LNCAP (cell line): ENCODE measurements at regions not wholly inside any gene's neighbourhood (a gene's known extent, or its start where the extent isn't known, plus 50 kb on each side); places are given as distances from the start of the nearest gene placed in this dataset.
A peak's percentile ranks its signal among the peaks of the same experiment; 100 is the strongest.

Experiments used
- TF ChIP-seq, protein P1 (sequence below): fragments of 450-650 bp; IDR thresholded peaks from 2 replicates; pipeline ENCODE4 v1.5.1; 2017; ENCODE audit warnings: mild to moderate bottlenecking

DNA sequence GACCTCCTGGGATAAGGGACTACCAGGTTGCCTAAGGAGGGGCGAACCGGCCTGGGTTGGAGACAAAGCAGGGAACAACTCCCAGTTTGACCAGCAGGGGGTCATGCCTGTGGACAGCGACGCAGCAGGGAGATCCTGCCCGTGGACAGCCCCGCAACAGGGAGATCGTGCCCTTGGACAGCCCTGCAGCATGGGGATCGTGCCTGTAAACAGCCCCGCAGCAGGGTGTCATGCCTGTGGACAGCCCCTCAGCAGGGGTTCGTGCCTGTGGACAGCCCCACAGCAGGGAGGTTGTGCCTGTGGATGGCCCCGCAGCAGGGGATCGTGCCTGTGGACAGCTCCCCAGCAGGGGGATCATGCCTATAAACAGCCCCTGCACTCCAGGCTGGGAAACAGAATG, 2213.2 kb upstream of the DEFB115 start:
- TF ChIP-seq, protein P1, sequence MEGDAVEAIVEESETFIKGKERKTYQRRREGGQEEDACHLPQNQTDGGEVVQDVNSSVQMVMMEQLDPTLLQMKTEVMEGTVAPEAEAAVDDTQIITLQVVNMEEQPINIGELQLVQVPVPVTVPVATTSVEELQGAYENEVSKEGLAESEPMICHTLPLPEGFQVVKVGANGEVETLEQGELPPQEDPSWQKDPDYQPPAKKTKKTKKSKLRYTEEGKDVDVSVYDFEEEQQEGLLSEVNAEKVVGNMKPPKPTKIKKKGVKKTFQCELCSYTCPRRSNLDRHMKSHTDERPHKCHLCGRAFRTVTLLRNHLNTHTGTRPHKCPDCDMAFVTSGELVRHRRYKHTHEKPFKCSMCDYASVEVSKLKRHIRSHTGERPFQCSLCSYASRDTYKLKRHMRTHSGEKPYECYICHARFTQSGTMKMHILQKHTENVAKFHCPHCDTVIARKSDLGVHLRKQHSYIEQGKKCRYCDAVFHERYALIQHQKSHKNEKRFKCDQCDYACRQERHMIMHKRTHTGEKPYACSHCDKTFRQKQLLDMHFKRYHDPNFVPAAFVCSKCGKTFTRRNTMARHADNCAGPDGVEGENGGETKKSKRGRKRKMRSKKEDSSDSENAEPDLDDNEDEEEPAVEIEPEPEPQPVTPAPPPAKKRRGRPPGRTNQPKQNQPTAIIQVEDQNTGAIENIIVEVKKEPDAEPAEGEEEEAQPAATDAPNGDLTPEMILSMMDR = peak; percentile 39; the same call in 1 of the 2 replicates

DNA sequence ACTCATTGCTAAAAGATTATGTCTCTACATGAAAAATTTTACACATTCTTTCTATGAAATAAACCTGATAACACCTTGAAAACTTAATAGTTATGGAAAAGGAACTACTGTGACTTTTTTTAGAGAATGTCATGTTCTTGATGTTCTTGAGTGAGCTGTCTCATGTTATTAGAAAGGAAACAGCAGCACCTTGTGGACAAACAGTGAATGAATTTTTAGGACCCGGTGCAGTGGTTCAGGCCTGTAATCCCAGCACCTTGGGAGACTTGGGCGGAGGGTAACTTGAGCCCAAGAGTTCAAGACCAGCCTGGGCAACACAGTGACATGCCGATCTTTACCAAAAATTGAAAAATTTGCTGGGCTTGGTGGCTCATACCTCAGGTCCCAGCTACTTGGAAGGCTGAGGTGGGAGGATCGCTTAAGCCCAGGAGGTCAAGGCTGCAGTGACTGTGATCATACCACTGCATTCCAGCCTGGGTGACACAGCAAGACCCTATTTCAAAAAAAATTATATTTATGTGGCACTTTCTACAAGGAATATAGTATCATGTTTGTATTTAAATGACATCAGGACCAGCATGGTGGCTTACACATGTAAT, 2207.4 kb upstream of the DEFB115 start:
- TF ChIP-seq, protein P1 = peak; percentile 61

DNA sequence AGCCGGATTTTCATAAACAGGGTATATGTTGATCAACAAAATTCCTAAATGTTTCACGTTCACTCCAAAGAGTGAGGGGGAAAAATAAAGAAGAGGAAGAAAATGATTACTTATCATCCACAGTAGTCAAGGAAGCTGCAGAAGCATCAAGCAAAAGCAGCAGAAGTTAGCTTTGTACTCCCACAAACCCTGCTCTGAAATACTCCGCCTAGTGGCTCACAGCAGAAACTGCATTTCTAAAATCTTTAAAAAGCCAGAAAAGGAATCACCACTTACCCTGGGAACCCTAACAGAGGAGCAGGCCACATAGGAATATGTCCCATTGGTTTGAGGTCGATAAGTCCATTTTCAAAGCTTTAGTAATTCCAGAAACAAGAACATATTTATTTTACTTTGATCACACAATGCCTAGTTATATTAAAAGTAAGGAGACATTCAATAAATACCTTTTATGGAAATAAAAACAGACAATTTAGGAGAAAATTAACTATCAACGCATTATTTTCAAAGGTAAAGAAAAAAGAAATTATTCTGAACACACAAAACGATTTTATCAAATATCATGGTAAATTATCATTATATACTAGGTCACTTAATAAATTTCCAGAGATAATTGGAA, 2199.5 kb upstream of the DEFB115 start:
- TF ChIP-seq, protein P1 = peak; percentile 74

DNA sequence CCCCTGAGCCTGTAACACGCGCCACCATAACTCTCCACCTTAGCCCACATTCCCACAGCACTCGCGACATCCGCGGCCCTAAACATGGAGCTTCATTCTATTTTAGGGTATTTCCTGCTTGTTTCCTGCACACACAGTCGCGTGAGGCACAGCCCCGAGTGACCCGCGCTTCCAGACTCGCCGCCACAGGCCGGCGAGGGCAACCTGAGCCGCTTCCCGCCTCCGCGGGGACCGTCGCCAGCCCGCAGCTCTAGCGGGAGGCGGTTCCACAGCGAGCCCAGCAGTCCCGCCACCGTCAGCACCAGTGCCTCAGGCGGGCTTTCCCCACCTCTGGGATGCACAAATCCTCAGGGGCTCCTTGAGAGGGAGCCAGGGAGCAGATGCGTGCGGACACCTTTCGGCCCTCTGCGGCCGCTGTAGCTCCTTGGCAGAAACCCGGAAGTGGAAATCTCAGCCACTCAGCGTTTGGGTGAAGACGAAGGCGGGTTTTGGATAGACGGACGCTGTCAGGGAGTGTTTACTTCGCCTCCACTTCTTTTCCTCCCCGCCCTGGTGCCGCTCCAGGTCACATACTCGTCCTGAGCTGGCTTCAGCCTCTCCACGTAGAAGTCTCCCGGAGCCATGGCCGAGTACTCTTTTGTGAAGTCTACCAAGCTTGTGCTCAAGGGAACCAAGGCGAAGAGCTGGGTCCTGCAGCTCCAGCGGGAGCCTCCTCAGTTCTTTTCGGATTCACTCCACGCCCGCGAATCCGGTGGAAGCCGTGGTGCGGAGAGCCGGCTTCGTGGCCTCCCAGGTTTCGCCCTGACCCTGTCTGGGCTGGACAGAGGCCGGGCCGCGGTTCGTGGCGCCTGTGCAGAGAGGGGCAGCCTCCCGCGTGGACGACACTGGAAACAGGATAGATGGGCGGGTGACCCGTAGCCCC, 2177.4 kb upstream of the DEFB115 start:
- TF ChIP-seq, protein P1 = no peak; the same call in 1 of the 2 replicates

DNA sequence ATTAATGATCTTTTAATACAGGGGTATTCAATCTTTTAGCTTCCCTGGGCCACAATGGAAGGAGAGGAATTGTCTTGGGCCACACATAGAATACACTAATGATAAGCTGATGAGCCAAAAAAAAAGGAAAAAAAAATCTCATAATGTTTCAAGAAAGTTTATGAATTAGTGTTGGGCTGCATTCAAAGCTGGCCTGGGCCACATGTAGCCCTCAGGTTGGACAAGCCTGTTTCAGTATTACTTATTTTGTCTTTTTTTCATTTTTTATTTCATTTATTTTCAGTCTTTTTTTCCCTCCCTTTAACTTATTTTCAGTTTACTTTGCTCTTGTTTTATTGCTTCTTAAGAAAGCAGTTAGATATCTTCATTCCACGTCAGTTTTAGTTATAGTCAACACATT, 2171.8 kb upstream of the DEFB115 start:
- TF ChIP-seq, protein P1 = no peak

DNA sequence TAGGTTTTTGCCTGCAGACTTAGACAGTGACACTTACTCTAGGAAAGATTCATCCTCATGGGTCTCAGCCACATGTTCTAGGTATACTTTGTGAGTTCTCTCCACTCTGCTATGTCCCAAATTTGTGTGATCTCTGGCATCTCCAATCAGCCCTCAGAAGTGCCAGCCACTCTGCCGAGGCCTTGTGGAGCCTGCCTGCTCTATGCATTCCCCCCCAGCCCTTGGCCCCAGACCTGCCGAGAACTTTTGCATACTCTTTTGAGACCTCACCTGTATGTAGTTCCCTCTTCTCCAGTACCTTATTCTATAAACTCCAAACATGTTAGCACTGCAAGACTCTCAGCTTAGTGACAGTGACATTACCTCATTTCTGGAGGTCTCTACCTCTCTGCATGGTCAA, 2170.5 kb upstream of the DEFB115 start:
- TF ChIP-seq, protein P1 = no peak

DNA sequence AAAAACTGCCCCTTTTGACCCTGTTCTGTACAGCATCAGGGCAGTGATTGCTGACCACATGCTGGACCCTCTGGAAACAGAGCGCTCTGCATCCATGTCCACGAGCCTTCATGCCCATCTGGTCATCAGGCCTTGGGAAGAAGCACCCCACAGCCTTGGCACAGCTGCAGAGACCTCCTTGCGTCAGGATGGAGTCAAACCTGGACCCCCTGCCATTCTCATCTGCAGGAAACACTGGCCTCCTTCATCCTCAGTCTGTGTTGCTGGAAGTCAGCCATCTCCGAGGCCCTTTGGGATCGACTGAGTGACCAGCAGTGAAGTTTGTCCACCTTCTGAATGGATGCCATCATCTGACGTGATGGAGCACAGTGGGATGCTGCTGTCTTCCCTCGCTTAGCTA, 2138.3 kb upstream of the DEFB115 start:
- TF ChIP-seq, protein P1 = no peak
